VCaP (cell line): ENCODE measurements at regions not wholly inside any gene's neighbourhood (a gene's known extent, or its start where the extent isn't known, plus 50 kb on each side); places are given as distances from the start of the nearest gene placed in this dataset.
A peak's percentile ranks its signal among the peaks of the same experiment; 100 is the strongest.
"Not testable (repeated sequence)": the region's sequence is repeated elsewhere in the genome, so short reads cannot be mapped to it uniquely, and the experiment has no call there.

Experiments
- H3K27ac ChIP-seq: fragments of 450-650 bp; 2 replicates; pipeline ENCODE4 v1.5.1; 2017
- TF ChIP-seq, protein P1 (sequence below): fragments of 450-650 bp; conservative IDR thresholded peaks from 2 replicates; pipeline ENCODE4 v1.5.1; 2017; ENCODE audit warnings: mild to moderate bottlenecking, moderate library complexity

DNA sequence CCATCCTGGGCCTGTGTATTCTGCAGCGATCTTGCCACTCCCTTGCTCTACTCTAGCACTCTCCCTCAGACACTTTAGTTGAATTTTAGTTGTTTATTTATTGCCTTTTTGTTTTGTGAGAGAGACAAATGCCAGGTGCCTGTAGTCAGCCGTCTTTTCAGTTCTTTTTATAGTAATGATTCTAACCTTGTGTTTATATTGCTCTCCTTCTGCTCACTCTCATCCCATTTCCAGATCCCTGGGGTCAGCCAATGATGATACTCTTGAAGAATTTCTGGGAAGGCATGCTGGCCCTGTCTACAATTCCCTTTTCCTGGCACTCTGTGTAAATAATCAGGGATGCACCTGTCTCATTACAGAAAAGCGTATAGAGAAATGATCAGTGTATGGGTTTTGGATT lies 334.1 kb upstream of the MIS18BP1 start:
- TF ChIP-seq, protein P1, sequence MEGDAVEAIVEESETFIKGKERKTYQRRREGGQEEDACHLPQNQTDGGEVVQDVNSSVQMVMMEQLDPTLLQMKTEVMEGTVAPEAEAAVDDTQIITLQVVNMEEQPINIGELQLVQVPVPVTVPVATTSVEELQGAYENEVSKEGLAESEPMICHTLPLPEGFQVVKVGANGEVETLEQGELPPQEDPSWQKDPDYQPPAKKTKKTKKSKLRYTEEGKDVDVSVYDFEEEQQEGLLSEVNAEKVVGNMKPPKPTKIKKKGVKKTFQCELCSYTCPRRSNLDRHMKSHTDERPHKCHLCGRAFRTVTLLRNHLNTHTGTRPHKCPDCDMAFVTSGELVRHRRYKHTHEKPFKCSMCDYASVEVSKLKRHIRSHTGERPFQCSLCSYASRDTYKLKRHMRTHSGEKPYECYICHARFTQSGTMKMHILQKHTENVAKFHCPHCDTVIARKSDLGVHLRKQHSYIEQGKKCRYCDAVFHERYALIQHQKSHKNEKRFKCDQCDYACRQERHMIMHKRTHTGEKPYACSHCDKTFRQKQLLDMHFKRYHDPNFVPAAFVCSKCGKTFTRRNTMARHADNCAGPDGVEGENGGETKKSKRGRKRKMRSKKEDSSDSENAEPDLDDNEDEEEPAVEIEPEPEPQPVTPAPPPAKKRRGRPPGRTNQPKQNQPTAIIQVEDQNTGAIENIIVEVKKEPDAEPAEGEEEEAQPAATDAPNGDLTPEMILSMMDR, result no peak
- H3K27ac ChIP-seq, result no peak overlapping the region

DNA sequence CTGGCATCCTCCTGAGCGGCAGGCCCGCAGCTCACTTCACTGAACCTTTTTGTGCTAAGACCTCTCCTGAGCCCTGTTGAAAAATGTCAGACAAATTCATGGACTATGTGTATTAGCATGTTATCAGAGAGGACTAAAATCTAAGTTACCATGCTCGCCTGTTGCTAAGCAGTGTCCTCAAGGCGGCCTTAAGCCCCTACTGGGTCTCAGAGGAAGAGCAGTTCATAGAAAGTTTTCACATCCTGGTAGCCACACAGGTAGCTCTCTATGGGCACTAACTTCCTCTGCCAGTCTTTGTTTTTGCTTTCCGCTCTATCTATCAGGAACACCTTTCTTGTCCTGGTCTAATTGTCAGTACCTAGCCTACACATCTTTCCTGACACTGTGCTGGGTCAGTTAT lies 306.6 kb upstream of the MIS18BP1 start:
- TF ChIP-seq, protein P1, result no peak
- no peak overlapping the region for H3K27ac ChIP-seq

DNA sequence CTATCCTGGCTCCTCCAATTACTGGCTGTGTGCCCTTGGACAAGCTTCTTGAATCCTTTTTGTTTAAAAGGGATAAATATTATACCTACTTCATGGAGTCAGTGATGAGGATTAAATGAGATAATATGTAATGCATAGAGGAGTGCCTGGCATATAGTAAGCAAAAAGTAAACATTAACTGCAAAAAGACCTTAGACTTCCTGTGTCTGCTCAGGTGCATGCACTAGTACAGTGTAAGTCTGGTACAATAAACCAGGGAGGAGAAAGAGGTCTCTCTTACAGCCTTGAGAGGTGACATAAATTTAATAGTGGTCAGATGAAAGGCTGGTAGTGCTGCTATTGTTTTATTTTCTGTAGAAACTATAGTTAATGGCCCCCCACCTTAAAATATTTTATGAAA lies 305.2 kb upstream of the MIS18BP1 start:
- TF ChIP-seq, protein P1, result no peak
- H3K27ac ChIP-seq, result no peak overlapping the region

DNA sequence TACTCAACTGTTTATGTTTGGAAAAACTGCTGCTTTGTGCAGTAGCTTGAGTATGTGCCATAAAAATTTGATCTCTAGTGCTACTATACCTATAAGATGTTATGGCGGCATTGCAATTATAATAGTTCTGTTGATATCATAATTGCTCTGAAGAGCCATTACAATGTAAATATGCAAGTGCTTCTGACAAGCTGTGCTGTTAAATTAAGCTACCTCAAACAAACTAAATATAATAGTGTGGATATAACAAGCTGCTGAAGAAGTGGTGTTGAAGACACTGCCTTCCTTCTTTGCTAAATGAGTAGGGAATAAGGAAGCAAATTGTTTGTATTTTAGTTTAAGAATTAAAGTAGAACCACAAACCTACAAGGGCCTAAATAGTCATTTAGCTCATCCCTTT lies 301.0 kb upstream of the MIS18BP1 start:
- TF ChIP-seq, protein P1, result no peak
- no peak overlapping the region for H3K27ac ChIP-seq

DNA sequence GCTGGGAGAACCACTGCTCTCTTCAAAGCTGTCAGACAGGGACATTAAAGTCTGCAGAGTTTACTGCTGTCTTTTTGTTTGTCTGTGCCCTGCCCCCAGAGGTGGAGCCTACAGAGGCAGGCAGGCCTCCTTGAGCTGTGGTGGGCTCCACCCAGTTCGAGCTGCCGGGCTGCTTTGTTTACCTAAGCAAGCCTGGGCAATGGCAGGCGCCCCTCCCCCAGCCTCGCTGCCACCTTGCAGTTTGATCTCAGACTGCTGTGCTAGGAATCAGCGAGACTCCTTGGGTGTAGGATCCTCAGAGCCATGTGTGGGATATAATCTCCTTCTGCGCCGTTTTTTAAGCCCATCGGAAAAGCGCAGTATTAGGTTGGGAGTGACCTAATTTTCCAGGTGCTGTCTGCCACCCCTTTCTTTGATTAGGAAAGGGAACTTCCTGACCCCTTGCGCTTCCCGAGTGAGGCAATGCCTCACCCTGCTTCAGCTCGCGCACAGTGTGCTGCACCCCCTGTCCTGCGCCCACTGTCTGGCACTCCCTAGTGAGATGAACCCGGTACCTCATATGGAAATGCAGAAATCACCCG lies 298.3 kb upstream of the MIS18BP1 start:
- H3K27ac ChIP-seq, result not testable (repeated sequence)

DNA sequence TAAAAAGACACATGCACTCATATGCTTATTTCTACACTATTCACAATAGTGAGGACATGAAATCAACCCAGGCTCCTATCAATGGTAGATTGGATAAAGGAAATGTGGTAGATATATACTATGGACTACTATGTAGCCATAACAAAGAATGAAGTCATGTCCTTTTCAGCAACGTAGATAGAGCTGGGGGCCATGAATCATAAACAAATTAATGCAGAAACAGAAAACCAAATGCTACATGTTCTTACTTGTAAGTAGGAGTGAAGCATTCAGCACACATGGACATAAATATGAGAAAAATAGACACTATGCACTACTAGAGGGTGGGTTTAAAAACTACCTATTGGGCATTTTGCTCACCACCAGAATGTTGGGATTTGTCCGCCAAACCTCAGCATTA lies 278.0 kb upstream of the MIS18BP1 start:
- no peak overlapping the region for H3K27ac ChIP-seq
- TF ChIP-seq, protein P1, result no peak

DNA sequence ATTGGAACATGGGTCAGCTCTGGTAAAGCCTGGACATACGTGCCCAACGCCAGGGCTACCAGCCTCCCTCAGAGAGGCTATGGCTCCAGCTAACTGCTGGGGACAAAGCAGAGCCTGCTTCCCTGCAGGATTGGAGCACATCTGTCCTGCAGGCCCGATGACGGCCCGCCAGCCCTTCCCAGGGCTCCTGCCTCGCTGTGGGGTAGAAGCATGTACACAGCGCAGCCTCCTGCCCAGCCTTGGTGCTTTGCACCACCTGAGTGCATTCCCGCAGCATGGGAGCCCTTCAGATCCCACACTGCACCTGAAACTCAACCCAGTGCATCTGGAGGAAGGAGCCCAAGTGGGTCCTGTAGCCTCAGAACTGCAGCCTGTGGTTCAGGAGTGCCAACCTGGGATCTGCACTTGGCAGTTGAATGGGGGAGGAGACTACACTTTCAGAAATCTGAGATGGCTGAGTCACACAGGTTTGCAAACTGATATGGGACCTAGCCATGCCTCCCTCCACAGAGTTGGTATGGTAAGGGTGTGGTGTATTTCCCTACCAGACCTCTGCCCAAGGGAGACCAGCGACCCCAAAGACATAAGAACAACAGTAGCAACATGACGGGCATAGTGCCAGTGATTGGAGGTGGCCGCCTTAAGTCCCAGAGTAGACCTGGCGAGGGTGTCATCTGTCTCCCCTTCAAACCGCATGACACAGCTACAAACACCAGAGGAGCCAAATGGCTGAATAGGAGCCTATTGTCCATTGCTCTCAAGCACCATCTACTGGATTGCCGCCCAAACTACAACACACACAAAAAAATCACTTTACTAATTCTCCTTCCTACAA lies 273.9 kb upstream of the MIS18BP1 start:
- TF ChIP-seq, protein P1, result peak; percentile 86
- H3K27ac ChIP-seq, result no peak overlapping the region

DNA sequence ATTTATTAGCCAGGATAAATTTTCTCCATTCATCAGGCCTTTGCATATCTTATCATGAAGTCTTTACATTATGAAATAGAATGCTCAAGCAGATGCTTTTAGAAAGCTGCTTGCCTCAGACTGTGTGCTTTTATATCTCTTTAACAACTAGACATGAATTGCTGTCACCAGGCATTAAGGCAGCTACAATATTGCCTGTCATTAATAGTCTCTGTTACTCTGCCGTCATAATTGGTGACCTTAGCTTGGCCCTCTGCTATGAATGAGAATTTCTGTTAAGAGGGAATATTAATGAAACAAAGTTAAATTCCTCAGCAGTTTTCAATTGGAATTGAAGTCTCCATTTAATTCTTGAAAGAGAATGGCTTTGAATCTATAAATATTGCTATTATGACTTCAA lies 266.8 kb upstream of the MIS18BP1 start:
- no peak overlapping the region for H3K27ac ChIP-seq
- TF ChIP-seq, protein P1, result no peak
